Lung (tissue), 11 donors: ENCODE measurements at regions not wholly inside any gene's neighbourhood (a gene's known extent, or its start where the extent isn't known, plus 50 kb on each side); places are given as distances from the start of the nearest gene placed in this dataset.

Experiments used
- ATAC-seq: fragments of 200-7000 bp; cut with Tn5 transposase; one replicate; pipeline ENCODE4 v1.9.1; 2020; ENCODE audit warnings: moderate number of reproducible peaks; ENCODE audit not compliant: insufficient read depth, low FRiP score
- DNase-seq, 3 donors: peaks; one replicate each; pipeline ENCODE4 v3.0.0-alpha.2; 2013 to 2017
- H3K27ac ChIP-seq, 2 donors: one replicate each; pipeline ENCODE4 v1.5.1; 2013; ENCODE audit warnings: mild to moderate bottlenecking in 2 of 2, moderate library complexity in 2 of 2, control low read depth in 1 of 2, inconsistent platforms in 1 of 2, low read depth in 1 of 2, low read length in 1 of 2
- H3K27me3 ChIP-seq, 3 donors: one replicate each; pipeline ENCODE4 v1.5.1; 2013; ENCODE audit warnings: low read length in 2 of 3; ENCODE audit not compliant: control insufficient read depth in 3 of 3, insufficient read depth in 3 of 3
- H3K36me3 ChIP-seq, 4 donors: one replicate each; pipeline ENCODE4 v1.5.1; 2013; ENCODE audit warnings: low read length in 4 of 4, mild to moderate bottlenecking in 1 of 4, moderate library complexity in 1 of 4; ENCODE audit not compliant: control insufficient read depth in 4 of 4, insufficient read depth in 4 of 4
- H3K4me1 ChIP-seq, 5 donors: one replicate each; pipeline ENCODE4 v1.5.1; 2013; ENCODE audit warnings: low read length in 5 of 5, mild to moderate bottlenecking in 2 of 5, moderate library complexity in 1 of 5; ENCODE audit not compliant: control insufficient read depth in 5 of 5, insufficient read depth in 5 of 5
- H3K4me3 ChIP-seq: one replicate; pipeline ENCODE4 v1.5.1; 2013; ENCODE audit warnings: mild to moderate bottlenecking, control low read depth, moderate library complexity
- H3K9ac ChIP-seq, 2 donors: one replicate each; pipeline ENCODE4 v1.5.1; 2013; ENCODE audit warnings: low read length in 2 of 2, control low read depth in 1 of 2; ENCODE audit not compliant: insufficient read depth in 1 of 2
- H3K9me3 ChIP-seq, 4 donors: one replicate each; pipeline ENCODE4 v1.5.1; 2013; ENCODE audit warnings: low read length in 3 of 4, mild to moderate bottlenecking in 1 of 4, moderate library complexity in 1 of 4; ENCODE audit not compliant: control insufficient read depth in 4 of 4, insufficient read depth in 3 of 4
- WGBS, 2 donors: extraction: QIAGEN DNeasy Blood & Tissue Kit; methylation state at CpG; one replicate each; pipeline ENCODE4 v1.1.7; 2013; 5-methylcytosine and 5-hydroxymethylcytosine counted together
- TF ChIP-seq, protein P1 (sequence below): IDR thresholded peaks from 2 replicates; pipeline ENCODE4 v1.5.1; 2012; ENCODE audit warnings: mild to moderate bottlenecking; ENCODE audit errors: control extremely low read depth, extremely low read depth
- donor health status: control.
- donor health status: control.
- donor health status: Bipolar disorder and iron deficiency.
- donor health status: healthy.
- donor health status: DM: yes; HTN: yes; CAD: no.

DNA sequence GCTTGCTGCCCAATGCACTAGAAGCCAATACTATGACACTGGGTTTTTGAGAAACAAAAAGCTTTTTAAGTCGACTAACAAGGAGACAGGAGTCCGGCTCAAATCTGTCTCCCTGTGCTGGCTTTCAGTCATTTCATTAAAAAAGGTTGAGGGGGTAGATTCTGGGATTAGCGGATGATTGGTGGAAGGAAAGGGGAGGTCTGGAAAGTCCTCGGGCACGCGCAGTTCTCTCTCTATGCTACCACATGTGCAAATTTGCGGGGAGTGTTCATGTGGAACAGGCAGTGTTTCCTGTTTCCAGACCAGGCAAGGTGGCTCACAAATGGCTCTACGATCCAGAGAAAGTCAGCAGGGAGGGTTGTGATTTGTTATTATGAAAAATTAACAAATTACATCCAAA lies 89.1 kb upstream of the TOX2 start:
- Histone ChIP-seq H3K4me3 (no peak overlapping the region), H3K9me3 (peaks cover 0 to 10% (median under 1%) of the 10 kb centered on the region in 4 donors), H3K36me3 (no peaks in the 10 kb centered on the region), H3K9ac (no peak overlapping the region), H3K4me1 (no peaks in the 10 kb centered on the region), H3K27ac (no peak overlapping the region), H3K27me3 (peaks cover 0 to 7% (median 3%) of the 10 kb centered on the region in 3 donors)
- TF ChIP-seq, protein P1, sequence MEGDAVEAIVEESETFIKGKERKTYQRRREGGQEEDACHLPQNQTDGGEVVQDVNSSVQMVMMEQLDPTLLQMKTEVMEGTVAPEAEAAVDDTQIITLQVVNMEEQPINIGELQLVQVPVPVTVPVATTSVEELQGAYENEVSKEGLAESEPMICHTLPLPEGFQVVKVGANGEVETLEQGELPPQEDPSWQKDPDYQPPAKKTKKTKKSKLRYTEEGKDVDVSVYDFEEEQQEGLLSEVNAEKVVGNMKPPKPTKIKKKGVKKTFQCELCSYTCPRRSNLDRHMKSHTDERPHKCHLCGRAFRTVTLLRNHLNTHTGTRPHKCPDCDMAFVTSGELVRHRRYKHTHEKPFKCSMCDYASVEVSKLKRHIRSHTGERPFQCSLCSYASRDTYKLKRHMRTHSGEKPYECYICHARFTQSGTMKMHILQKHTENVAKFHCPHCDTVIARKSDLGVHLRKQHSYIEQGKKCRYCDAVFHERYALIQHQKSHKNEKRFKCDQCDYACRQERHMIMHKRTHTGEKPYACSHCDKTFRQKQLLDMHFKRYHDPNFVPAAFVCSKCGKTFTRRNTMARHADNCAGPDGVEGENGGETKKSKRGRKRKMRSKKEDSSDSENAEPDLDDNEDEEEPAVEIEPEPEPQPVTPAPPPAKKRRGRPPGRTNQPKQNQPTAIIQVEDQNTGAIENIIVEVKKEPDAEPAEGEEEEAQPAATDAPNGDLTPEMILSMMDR = no peak
- 69 to 82% methylated on average over 8 of the region's 8 CpGs for WGBS, 2 donors
- ATAC-seq = no peak
- DNase-seq = no peak

DNA sequence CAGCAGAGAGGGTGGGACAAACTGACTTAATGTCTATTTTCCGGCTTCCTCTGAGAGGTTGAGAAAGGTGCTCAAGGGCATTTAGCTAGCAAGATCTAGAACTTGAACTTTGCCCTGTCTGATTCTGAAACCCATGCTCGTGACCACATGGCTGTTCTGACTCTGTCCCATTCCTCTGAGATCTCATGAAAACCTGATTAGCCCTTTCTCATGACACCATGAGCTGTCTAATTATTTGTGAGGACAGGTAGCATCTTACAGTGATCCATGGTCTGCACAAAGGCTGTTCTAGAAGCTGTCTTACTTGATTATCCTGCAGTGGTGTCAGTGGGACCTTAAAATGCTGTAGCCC lies 89.6 kb upstream of the TOX2 start:
- no peak overlapping the region for H3K9ac ChIP-seq
- WGBS, 2 donors = 59 to 87% methylated on average over 2 of the region's 2 CpGs
- H3K4me1 ChIP-seq = no peaks in the 10 kb centered on the region
- peaks cover 0 to 7% (median 3%) of the 10 kb centered on the region in 3 donors for H3K27me3 ChIP-seq
- no peak overlapping the region for H3K4me3 ChIP-seq
- H3K9me3 ChIP-seq = peaks cover 0 to 6% (median 0%) of the 10 kb centered on the region in 4 donors
- H3K36me3 ChIP-seq = no peaks in the 10 kb centered on the region
- TF ChIP-seq, protein P1 = no peak
- ATAC-seq = no peak
- no peak for DNase-seq
- no peak overlapping the region for H3K27ac ChIP-seq

DNA sequence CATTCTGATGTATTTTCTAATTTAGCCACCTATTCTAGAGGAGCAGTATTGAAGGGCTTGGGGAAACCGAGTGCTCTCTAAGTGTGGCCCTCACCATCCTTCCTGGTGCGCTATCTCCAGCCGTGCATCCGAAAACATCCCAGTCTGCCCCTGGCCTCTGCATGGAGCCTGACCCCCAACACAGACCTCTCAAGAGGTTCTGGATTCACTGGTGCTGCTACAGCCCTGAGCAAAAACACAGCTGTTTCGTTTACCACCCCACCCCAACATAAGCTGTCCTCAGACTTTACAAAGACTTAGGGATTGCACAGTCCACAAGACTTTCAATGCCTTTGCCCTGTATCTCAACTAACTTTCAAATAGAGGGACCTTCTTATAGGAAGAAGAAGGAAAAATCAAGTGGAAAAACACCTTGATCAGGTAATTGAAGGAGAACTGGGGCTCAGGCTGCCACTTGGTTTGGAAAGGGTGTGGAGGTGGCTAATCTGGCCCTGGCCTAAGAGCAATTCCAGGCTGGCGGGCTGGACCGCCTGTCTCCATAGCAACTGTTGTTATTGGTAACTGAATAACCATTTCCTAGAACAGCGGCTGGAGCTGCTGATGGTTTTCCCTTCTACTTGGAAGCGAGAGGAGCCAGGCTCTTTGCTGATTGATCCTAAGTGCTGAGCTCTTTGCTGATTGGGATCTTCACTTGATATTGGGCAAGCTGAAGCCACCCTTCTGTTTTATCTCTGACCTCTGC lies 90.2 kb upstream of the TOX2 start:
- 57% methylated on average over 9 of the region's 9 CpGs for WGBS, 2 donors
- H3K36me3 ChIP-seq = no peaks in the 10 kb centered on the region
- no peak overlapping the region for H3K27ac ChIP-seq
- peaks cover 0 to 7% (median 3%) of the 10 kb centered on the region in 3 donors for H3K27me3 ChIP-seq
- no peak for ATAC-seq
- H3K9ac ChIP-seq = no peak overlapping the region
- H3K4me3 ChIP-seq = no peak overlapping the region
- H3K4me1 ChIP-seq = no peaks in the 10 kb centered on the region
- peak; percentile 67 to 76 (median 74) for DNase-seq
- TF ChIP-seq, protein P1 = no peak
- peaks cover 0 to 4% (median 0%) of the 10 kb centered on the region in 4 donors for H3K9me3 ChIP-seq
